Brain microvascular endothelial cell (primary cell): ENCODE measurements at regions not wholly inside any gene's neighbourhood (a gene's known extent, or its start where the extent isn't known, plus 50 kb on each side); places are given as distances from the start of the nearest gene placed in this dataset.

Source experiments
- DNase-seq: peaks from one replicate; pipeline ENCODE4 v3.0.0-alpha.2; 2020
- H3K27ac ChIP-seq: fragments of 250-450 bp; sonication (Bioruptor Pico); 2 replicates; pipeline ENCODE4 v1.5.1; 2020; ENCODE audit warnings: mild to moderate bottlenecking, moderate library complexity
- H3K27me3 ChIP-seq: fragments of 250-450 bp; sonication (Bioruptor Pico); replicated peaks from 2 replicates; pipeline ENCODE4 v1.5.1; 2020; ENCODE audit warnings: mild to moderate bottlenecking
- H3K36me3 ChIP-seq: fragments of 250-450 bp; sonication (Bioruptor Pico); replicated peaks from 2 replicates; pipeline ENCODE4 v1.5.1; 2020; ENCODE audit warnings: mild to moderate bottlenecking
- H3K4me3 ChIP-seq: 2 replicates; pipeline ENCODE4 v1.5.1; 2011; ENCODE audit warnings: low read depth, mild to moderate bottlenecking, control low read depth, low read length, moderate library complexity
- in situ Hi-C: cut with HindIII; loops from 2 replicates; pipeline ENCODE4 v1.10.0; 2017; ENCODE audit warnings: low sequenced_read_pairs, low pct_ligation_motif_present
- TF ChIP-seq, protein P1 (sequence below): IDR thresholded peaks from 2 replicates; pipeline ENCODE4 v1.5.1; 2011; ENCODE audit warnings: low read depth, mild to moderate bottlenecking, moderate library complexity, low read length, control low read depth, inconsistent platforms; ENCODE audit errors: missing control alignments

DNA sequence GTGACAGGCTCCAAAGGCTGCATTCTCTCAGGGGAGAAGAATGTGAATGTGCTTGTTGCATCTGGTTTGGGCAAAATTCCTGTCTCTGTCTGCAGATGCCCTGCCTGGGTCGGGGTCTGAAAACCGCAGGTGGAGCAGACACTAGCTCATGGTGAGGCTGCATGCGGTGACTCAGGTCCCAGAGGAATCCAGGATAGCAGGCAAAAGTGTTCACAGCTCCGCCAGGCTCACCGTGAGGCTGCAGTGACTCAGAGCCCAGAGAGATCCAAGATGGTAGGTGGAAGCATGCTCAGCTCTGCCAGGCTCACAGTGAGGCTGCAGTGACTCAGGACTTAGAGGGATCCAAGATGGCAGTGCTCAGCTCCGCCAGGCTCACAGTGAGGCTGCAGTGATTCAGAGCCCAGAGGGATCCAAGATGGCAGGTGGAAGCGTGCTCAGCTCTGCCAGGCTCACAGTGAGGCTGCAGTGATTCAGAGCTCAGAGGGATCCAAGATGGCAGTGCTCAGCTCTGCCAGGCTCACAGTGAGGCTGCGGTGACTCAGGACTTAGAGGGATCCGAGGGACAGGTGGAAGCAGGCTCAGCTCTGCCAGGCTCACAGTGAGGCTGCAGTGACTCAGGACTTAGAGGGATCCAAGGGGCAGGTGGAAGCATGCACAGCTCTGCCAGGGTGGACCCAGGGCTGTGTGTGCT, 200.5 kb downstream of the ACKR3 start:
- Histone ChIP-seq H3K27ac (peak overlapping the region; percentile 75), H3K4me3 (no peak overlapping the region), H3K36me3 (no peaks in the 10 kb centered on the region), H3K27me3 (no peaks in the 10 kb centered on the region)
- TF ChIP-seq, protein P1, sequence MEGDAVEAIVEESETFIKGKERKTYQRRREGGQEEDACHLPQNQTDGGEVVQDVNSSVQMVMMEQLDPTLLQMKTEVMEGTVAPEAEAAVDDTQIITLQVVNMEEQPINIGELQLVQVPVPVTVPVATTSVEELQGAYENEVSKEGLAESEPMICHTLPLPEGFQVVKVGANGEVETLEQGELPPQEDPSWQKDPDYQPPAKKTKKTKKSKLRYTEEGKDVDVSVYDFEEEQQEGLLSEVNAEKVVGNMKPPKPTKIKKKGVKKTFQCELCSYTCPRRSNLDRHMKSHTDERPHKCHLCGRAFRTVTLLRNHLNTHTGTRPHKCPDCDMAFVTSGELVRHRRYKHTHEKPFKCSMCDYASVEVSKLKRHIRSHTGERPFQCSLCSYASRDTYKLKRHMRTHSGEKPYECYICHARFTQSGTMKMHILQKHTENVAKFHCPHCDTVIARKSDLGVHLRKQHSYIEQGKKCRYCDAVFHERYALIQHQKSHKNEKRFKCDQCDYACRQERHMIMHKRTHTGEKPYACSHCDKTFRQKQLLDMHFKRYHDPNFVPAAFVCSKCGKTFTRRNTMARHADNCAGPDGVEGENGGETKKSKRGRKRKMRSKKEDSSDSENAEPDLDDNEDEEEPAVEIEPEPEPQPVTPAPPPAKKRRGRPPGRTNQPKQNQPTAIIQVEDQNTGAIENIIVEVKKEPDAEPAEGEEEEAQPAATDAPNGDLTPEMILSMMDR = no peak
- DNase-seq = peak; percentile 100
- in situ Hi-C loops = no loop called here

DNA sequence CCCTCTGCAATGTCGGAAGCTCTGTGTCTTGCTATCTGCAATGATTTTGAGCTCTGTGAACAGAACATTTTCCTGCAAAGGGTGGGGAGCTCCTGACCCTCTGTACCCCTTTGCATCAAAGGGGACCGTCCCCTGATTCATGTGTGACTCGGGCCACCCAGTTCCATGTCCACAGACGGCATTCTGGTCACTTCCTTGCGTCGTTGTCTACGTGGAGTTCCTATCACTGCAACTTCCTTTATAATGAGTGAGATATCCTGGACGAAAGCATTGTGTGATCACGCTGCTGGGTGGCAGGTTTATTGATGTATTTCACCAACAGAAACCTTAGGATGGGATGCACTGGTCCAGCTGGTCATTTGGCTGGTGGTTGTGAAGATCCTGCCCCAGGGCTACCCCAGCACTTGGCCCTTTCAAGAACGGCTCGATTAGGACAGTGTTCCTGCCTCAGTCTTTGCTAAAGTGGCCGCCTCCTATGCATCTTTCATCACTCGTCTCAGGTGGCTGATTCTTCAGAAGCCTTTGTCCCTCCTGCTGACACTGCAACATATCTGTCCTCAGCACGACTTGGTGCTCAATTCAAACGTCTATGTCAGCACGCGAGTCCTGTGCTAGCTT, 202.7 kb downstream of the ACKR3 start:
- TF ChIP-seq, protein P1 = no peak
- H3K36me3 ChIP-seq = no peaks in the 10 kb centered on the region
- no peaks in the 10 kb centered on the region for H3K27me3 ChIP-seq
- DNase-seq = no peak
- no peak overlapping the region for H3K4me3 ChIP-seq
- no peak overlapping the region for H3K27ac ChIP-seq
- in situ Hi-C loops = no loop called here

DNA sequence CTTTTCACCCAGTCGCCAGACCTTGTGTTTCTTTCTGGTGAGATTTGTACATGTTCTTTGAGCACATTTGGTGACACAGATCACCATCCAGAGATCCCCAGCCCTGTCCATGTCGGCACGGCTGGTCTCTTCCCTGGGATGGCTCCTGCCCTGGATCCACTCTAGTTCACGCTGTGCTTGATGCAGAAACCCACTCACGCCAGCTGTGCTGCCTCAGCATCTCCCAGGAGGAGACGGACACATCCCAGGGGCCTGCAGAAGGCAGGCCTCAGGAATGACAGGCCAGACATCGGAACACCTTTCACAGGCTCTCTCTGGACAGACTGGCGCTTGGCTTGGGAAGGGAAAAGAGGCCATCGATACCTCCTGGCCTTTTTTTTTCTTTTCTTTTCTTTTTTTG, 203.6 kb downstream of the ACKR3 start:
- Histone ChIP-seq H3K4me3 (no peak overlapping the region), H3K27me3 (no peaks in the 10 kb centered on the region), H3K27ac (no peak overlapping the region), H3K36me3 (no peaks in the 10 kb centered on the region)
- no peak for DNase-seq
- in situ Hi-C loops = no loop called here
- TF ChIP-seq, protein P1 = no peak

DNA sequence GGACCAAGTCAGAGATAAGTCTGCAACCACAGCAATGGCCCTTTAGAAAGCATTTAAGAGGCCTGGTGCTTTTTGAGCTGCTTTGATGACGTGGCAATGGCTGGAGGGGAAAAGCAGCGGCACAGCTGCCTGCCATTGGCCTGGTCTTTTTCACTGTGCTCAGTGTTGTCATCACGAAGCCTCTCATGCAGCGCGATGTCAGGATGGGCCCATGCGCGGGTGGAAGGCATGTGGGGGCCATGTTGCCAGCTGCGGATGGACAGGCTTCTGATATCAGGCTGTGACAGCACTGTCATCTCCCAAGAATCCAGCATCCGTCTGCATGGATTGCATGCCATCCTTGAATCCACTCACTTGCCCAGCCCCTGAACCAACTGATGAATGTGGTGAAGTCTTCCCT, 204.5 kb downstream of the ACKR3 start:
- no peak overlapping the region for H3K4me3 ChIP-seq
- H3K27ac ChIP-seq = no peak overlapping the region

DNA sequence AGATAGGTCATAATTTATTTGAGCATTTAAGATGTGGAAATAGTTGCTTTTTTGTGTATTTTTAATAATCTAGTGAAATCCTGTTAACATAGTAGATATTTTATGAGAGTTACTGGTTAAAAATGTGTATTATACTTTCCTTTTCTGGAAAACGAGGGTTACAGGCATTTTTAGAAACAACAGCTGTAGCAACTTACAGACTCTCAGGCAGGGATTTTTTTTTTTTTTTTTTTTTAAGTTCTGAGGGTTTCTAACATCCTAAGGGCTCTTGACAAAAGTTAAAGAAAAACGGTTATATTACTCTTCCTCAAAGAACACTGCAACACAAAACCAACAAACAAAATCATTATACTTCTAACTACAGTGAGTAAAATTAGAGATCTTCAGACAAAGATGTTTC, 205.9 kb downstream of the ACKR3 start:
- Histone ChIP-seq H3K27me3 (no peaks in the 10 kb centered on the region), H3K4me3 (no peak overlapping the region), H3K27ac (peak overlapping the region; percentile 73), H3K36me3 (no peaks in the 10 kb centered on the region)
- in situ Hi-C loops = no loop called here
- no peak for DNase-seq
- TF ChIP-seq, protein P1 = no peak

More for the DNA sequence above, 204.5 kb downstream of the ACKR3 start:
- TF ChIP-seq, protein P1 = no peak
- Histone ChIP-seq H3K36me3 (no peaks in the 10 kb centered on the region), H3K27me3 (no peaks in the 10 kb centered on the region)
- in situ Hi-C loops = no loop called here
- DNase-seq = no peak
